Endothelial cell of umbilical vein (primary cell): ENCODE measurements at regions not wholly inside any gene's neighbourhood (a gene's known extent, or its start where the extent isn't known, plus 50 kb on each side); places are given as distances from the start of the nearest gene placed in this dataset.
A peak's percentile ranks its signal among the peaks of the same experiment; 100 is the strongest.

Experiments used
- BruUV-seq: library from RNA; stranded (reverse); fragments of 400-500 nt; replicated peaks from 2 replicates; lab custom pipeline; 2021; lab: Mats Ljungman, UMichigan
- CTCF ChIA-PET: fragments of 300-600, 350-600 bp; sonication (Branson Sonifier 250); formaldehyde crosslinking; loops from one replicate; lab custom pipeline; 2021; ENCODE audit warnings: antibody characterized with exemption, inconsistent platforms; lab: Charles Lee
- POLR2A ChIA-PET: fragments of 300-600, 350-600 bp; sonication (Branson Sonifier 250); formaldehyde crosslinking; loops from one replicate; lab custom pipeline; 2021; ENCODE audit warnings: antibody characterized with exemption, inconsistent platforms; lab: Charles Lee
- DNase-seq: peaks from one replicate; pipeline ENCODE4 v3.0.0-alpha.2; 2011; ENCODE audit warnings: low read depth, low spot score
- FAIRE-seq: peaks from 2 replicates; lab custom pipeline; 2011; peaks lifted over from hg19 to GRCh38; lab: Jason Lieb, UNC
- H2AFZ ChIP-seq: 2 replicates; pipeline ENCODE4 v1.6.0; 2012; ENCODE audit warnings: low read depth, low read length, control low read depth, inconsistent platforms
- H3K27ac ChIP-seq: 2 replicates; pipeline ENCODE4 v1.5.1; 2011; ENCODE audit warnings: low read depth, mild to moderate bottlenecking, control low read depth, low read length, moderate library complexity; ENCODE audit not compliant: insufficient read depth
- H3K27me3 ChIP-seq, 2 experiments: 2 replicates each; pipeline versions ENCODE4 v1.6.0 to v1.6.1; 2011; ENCODE audit warnings: low read length in 2 of 2, mixed read lengths in 1 of 2; ENCODE audit not compliant: control insufficient read depth in 2 of 2, insufficient read depth in 2 of 2
- H3K36me3 ChIP-seq, 2 experiments: 2 replicates in 1 of 2; 3 replicates in 1 of 2; pipeline ENCODE4 v1.5.1; 2011; ENCODE audit warnings: low read length in 2 of 2, mild to moderate bottlenecking in 1 of 2, moderate library complexity in 1 of 2; ENCODE audit not compliant: control insufficient read depth in 2 of 2, insufficient read depth in 2 of 2; ENCODE audit errors: extremely low read depth in 1 of 2
- H3K4me1 ChIP-seq: 3 replicates; pipeline ENCODE4 v1.5.1; 2011; ENCODE audit warnings: mild to moderate bottlenecking, low read length; ENCODE audit not compliant: control insufficient read depth, insufficient read depth; ENCODE audit errors: extremely low read depth
- H3K4me2 ChIP-seq: 2 replicates; pipeline ENCODE4 v1.6.1; 2011; ENCODE audit warnings: low read length, control low read depth, mixed read lengths; ENCODE audit not compliant: insufficient read depth
- H3K4me3 ChIP-seq, 3 experiments: fragments of 200-600 bp in 1 of 3; sonication (generic), shearing (Covaris generic) in 1 of 3; replicated peaks in 1 of 3; 2 replicates each; pipeline ENCODE4 v1.5.1; 2011 to 2016; ENCODE audit warnings: control low read depth in 3 of 3, low read length in 3 of 3, mild to moderate bottlenecking in 2 of 3, inconsistent platforms in 1 of 3, low read depth in 1 of 3, moderate library complexity in 1 of 3; ENCODE audit not compliant: insufficient read depth in 1 of 3
- H3K79me2 ChIP-seq: 2 replicates; pipeline ENCODE4 v1.6.0; 2012; ENCODE audit warnings: low read length, inconsistent platforms; ENCODE audit not compliant: control insufficient read depth, insufficient read depth
- H3K9ac ChIP-seq: replicated peaks from 2 replicates; pipeline ENCODE3; 2011; ENCODE audit warnings: low read length, control low read depth; ENCODE audit not compliant: insufficient read depth; ENCODE audit errors: extremely low read depth
- H3K9me1 ChIP-seq: replicated peaks from 3 replicates; pipeline ENCODE4 v1.6.0; 2011; ENCODE audit warnings: mild to moderate bottlenecking, low read length; ENCODE audit not compliant: control insufficient read depth, insufficient read depth; ENCODE audit errors: extremely low read depth
- H3K9me3 ChIP-seq: replicated peaks from 2 replicates; pipeline ENCODE4 v1.5.1; 2012; ENCODE audit warnings: low read length, inconsistent platforms; ENCODE audit not compliant: control insufficient read depth, insufficient read depth
- H4K20me1 ChIP-seq: replicated peaks from 2 replicates; pipeline ENCODE3; 2011; ENCODE audit warnings: mild to moderate bottlenecking, low read length; ENCODE audit not compliant: control insufficient read depth, insufficient read depth; ENCODE audit errors: extremely low read depth
- FOS ChIP-seq: IDR thresholded peaks from 2 replicates; pipeline ENCODE4 v1.6.1; 2011; ENCODE audit warnings: mild to moderate bottlenecking, low read length, moderate library complexity, borderline replicate concordance; ENCODE audit not compliant: insufficient read depth
- GATA2 ChIP-seq: IDR thresholded peaks from 2 replicates; pipeline ENCODE4 v1.7.0; 2011; ENCODE audit warnings: low read depth, mild to moderate bottlenecking, moderate library complexity, mixed read lengths, low read length; ENCODE audit not compliant: insufficient read length, insufficient read depth
- JUN ChIP-seq: IDR thresholded peaks from 2 replicates; pipeline ENCODE4 v1.6.1; 2011; ENCODE audit warnings: borderline replicate concordance, low read depth; ENCODE audit not compliant: insufficient read length, insufficient read depth
- MYC ChIP-seq: IDR thresholded peaks from one replicate; pipeline ENCODE4 v1.6.1; 2011; ENCODE audit warnings: mild to moderate bottlenecking, low read depth, low read length
- POLR2AphosphoS5 ChIP-seq: IDR thresholded peaks from 2 replicates; pipeline ENCODE4 v1.6.1; 2012; ENCODE audit warnings: low read depth, mild to moderate bottlenecking, control low read depth, low read length, moderate library complexity; ENCODE audit not compliant: insufficient read depth
- dilution Hi-C: fragments of 300-500 bp; cut with MboI; formaldehyde crosslinking; loops from one replicate; pipeline ENCODE4 v1.15.0; 2019; ENCODE audit warnings: low sequenced_read_pairs; ENCODE audit not compliant: extremely low pct_ligation_motif_present
- intact Hi-C: fragments of 100-400 bp; cut with micrococcal nuclease; formaldehyde crosslinking; loops from one replicate; pipeline ENCODE4 v1.10.0; 2022
- TF ChIP-seq, protein P1 (sequence below): IDR thresholded peaks from 2 replicates; pipeline ENCODE4 v1.6.1; 2011; ENCODE audit not compliant: insufficient read depth, insufficient read length

- H3K9me1 ChIP-seq: no peaks in the 10 kb centered on the region
- H3K4me2 ChIP-seq: peak overlapping the region; percentile 78
- ChIA-PET POLR2A (no interaction called here), CTCF (interaction anchor here (0.6 to 1.0 kb wide), 2 partner anchors 9 to 933 kb away, joined by 4 read pairs; no protein-coding TSS in a partner anchor)
- H2AFZ ChIP-seq: peak overlapping the region; percentile 87
- no peaks in the 10 kb centered on the region for H3K27me3 ChIP-seq
- BruUV-seq: TSS peak; percentile 99
- H3K9me3 ChIP-seq: no peaks in the 10 kb centered on the region
- intact Hi-C loops: loop anchor here (1.0 to 5.0 kb wide), 3 partner anchors 775 to 934 kb away; no protein-coding TSS in a partner anchor
- H3K27ac ChIP-seq: peak overlapping the region; percentile 84
- H4K20me1 ChIP-seq: no peaks in the 10 kb centered on the region
- H3K36me3 ChIP-seq: no peaks in the 10 kb centered on the region
- TF ChIP-seq, protein P1, sequence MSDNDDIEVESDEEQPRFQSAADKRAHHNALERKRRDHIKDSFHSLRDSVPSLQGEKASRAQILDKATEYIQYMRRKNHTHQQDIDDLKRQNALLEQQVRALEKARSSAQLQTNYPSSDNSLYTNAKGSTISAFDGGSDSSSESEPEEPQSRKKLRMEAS: no peak
- TF ChIP-seq JUN (peak; percentile 79), POLR2AphosphoS5 (peak; percentile 10), MYC (no peak), FOS (peak; percentile 60), GATA2 (peak; percentile 80)
- peak overlapping the region in 1 of 3 experiments; percentile 31 for H3K4me3 ChIP-seq
- H3K79me2 ChIP-seq: no peaks in the 10 kb centered on the region
- peak overlapping the region; percentile 62 for H3K9ac ChIP-seq
- DNase-seq (peak; percentile 77), FAIRE-seq (peak; percentile 88)
- peaks cover 22% of the 10 kb centered on the region for H3K4me1 ChIP-seq
- dilution Hi-C loops: no loop called here
Measured at GRCh38 chr4:187602339-187603092, 393.1 kb upstream of the ZFP42 start.
